Ovary (tissue), 7 donors: ENCODE measurements at regions not wholly inside any gene's neighbourhood (a gene's known extent, or its start where the extent isn't known, plus 50 kb on each side); places are given as distances from the start of the nearest gene placed in this dataset.
A peak's percentile ranks its signal among the peaks of the same experiment; 100 is the strongest.

Experiments
- DNase-seq, 5 donors: peaks; one replicate each; pipeline ENCODE4 v3.0.0-alpha.2; 2019 to 2020
- H3K27ac ChIP-seq, 2 donors: fragments of 200-600 bp; one replicate each; pipeline versions ENCODE4 v1.5.1 to v1.8.0; 2019 to 2022
- H3K27me3 ChIP-seq: fragments of 200-600 bp; one replicate; pipeline ENCODE4 v1.8.0; 2022
- H3K36me3 ChIP-seq: fragments of 200-600 bp; sonication (generic); one replicate; pipeline ENCODE4 v1.5.1; 2019
- H3K4me1 ChIP-seq: one replicate; pipeline ENCODE4 v1.8.1; 2013; ENCODE audit warnings: mild to moderate bottlenecking, moderate library complexity; ENCODE audit not compliant: insufficient read depth
- H3K4me3 ChIP-seq: fragments of 200-600 bp; sonication (generic); one replicate; pipeline ENCODE4 v1.5.1; 2017
- H3K9me3 ChIP-seq, 2 donors: fragments of 200-600 bp in 1 of 2; sonication (generic) in 1 of 2; one replicate each; pipeline versions ENCODE4 v1.5.1 to v1.8.1; 2013 to 2019; ENCODE audit warnings: mild to moderate bottlenecking in 1 of 2, moderate library complexity in 1 of 2
- CTCF ChIP-seq, 3 donors: fragments of 450-650 bp in 2 of 3; fragments of 200-600 bp in 1 of 3; IDR thresholded peaks; one replicate each; pipeline versions ENCODE4 v1.5.1 to v1.8.0; 2016 to 2022; ENCODE audit warnings: antibody characterized with exemption in 3 of 3, mild to moderate bottlenecking in 1 of 3
- EP300 ChIP-seq: sonication (generic); formaldehyde crosslinking; IDR thresholded peaks from one replicate; pipeline ENCODE4 v1.6.1; 2017; ENCODE audit warnings: antibody characterized with exemption
- POLR2A ChIP-seq: fragments of 450-650 bp; IDR thresholded peaks from one replicate; pipeline ENCODE4 v1.6.1; 2017; ENCODE audit warnings: antibody characterized with exemption, mild to moderate bottlenecking, moderate library complexity
- WGBS, 3 donors: extraction: QIAGEN DNeasy Blood & Tissue Kit in 1 of 3; methylation state at CpG; one replicate each; pipeline versions ENCODE4 v1.1.5 to v1.1.7; 2013 to 2017; 5-methylcytosine and 5-hydroxymethylcytosine counted together
- intact Hi-C, 4 donors: fragments of 100-400 bp; cut with DNase I; formaldehyde crosslinking; loops; one replicate each; pipeline versions ENCODE4 v1.11.0 to v1.15.1; 2022 to 2023
- donor health status: DM: no; HTN: no; CAD: no; lungs with moderate emphysema.
- donor health status: DM: no; HTN: no; CAD: no.
- donor health status: Bipolar disorder and iron deficiency.
- donor health status: DM: no; HTN: no; CAD: no.
- donor health status: DM: yes; HTN: yes; CAD: no.

- intact Hi-C loops = no loop called here
- Histone ChIP-seq H3K27me3 (no peaks in the 10 kb centered on the region), H3K27ac (peak overlapping the region; percentile 50 to 52), H3K9me3 (no peaks in the 10 kb centered on the region), H3K36me3 (no peaks in the 10 kb centered on the region), H3K4me1 (no peaks in the 10 kb centered on the region), H3K4me3 (peak overlapping the region; percentile 39)
- 1 to 2% (median 2%) methylated on average over 74 to 83 of the region's 83 CpGs for WGBS, 3 donors
- DNase-seq = peak; percentile 65 to 79 (median 68)
- TF ChIP-seq POLR2A = no peak
- peak in 1 of 3 donors; percentile 32 for TF ChIP-seq CTCF (IDR thresholded peaks at IDR 0.05)
Measured at GRCh38 chr15:94844538-94845389, 613.4 kb downstream of the MCTP2 start.

DNA sequence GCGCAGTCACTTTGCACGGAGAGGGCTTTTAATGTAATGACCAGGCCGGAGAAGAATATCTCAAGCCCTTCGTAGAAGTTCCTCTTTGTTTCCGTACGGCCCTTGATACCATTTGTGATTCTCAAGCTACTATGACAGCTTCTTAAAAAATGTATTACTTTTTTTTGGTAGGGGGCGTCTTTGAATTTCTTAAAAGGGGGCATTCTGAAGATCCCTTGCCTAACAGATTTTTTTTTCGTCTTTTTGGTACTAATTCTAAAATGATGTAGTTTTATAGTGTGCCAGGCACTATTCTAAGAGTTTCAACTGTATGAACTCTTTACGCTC is 614.0 kb downstream of the MCTP2 start:
- no peaks in the 10 kb centered on the region for H3K36me3 ChIP-seq
- WGBS, 3 donors = 30 to 32% (median 30%) methylated on average over 9 of the region's 9 CpGs
- H3K4me1 ChIP-seq = no peaks in the 10 kb centered on the region
- no peaks in the 10 kb centered on the region for H3K27me3 ChIP-seq
- peak overlapping the region; percentile 39 for H3K4me3 ChIP-seq
- no peak overlapping the region for H3K27ac ChIP-seq
- H3K9me3 ChIP-seq = no peaks in the 10 kb centered on the region
- DNase-seq = no peak
- TF ChIP-seq CTCF (IDR thresholded peaks at IDR 0.05) (no peak), POLR2A (no peak), EP300 (no peak)
- intact Hi-C loops = no loop called here

GRCh38 chr15:94847325-94847724 is 616.0 kb downstream of the MCTP2 start:
- WGBS, 3 donors = 90 to 93% (median 92%) methylated on average over 4 of the region's 4 CpGs
- DNase-seq = no peak
- H3K27ac ChIP-seq = no peak overlapping the region
- H3K4me3 ChIP-seq = no peak overlapping the region
- no peaks in the 10 kb centered on the region for H3K9me3 ChIP-seq
- H3K4me1 ChIP-seq = no peaks in the 10 kb centered on the region
- TF ChIP-seq CTCF (IDR thresholded peaks at IDR 0.05) (no peak), POLR2A (no peak), EP300 (no peak)
- intact Hi-C loops = no loop called here
- H3K36me3 ChIP-seq = no peaks in the 10 kb centered on the region
- no peaks in the 10 kb centered on the region for H3K27me3 ChIP-seq

- intact Hi-C loops = no loop called here
- TF ChIP-seq EP300 (no peak), POLR2A (no peak), CTCF (IDR thresholded peaks at IDR 0.05) (no peak)
- no peaks in the 10 kb centered on the region for H3K36me3 ChIP-seq
- no peak overlapping the region for H3K4me3 ChIP-seq
- no peaks in the 10 kb centered on the region for H3K9me3 ChIP-seq
- no peaks in the 10 kb centered on the region for H3K27me3 ChIP-seq
- H3K4me1 ChIP-seq = no peaks in the 10 kb centered on the region
- H3K27ac ChIP-seq = no peak overlapping the region
- WGBS, 3 donors = 94 to 96% (median 96%) methylated on average over 5 of the region's 5 CpGs
- DNase-seq = no peak
Measured at GRCh38 chr15:94848054-94848453, 616.7 kb downstream of the MCTP2 start.
